Myocyte (in vitro differentiated cells): ENCODE measurements at regions not wholly inside any gene's neighbourhood (a gene's known extent, or its start where the extent isn't known, plus 50 kb on each side); places are given as distances from the start of the nearest gene placed in this dataset.

ENCODE experiments used
- DNase-seq: peaks from one replicate; pipeline ENCODE4 v3.0.0-alpha.2; 2012; ENCODE audit warnings: low read depth

GRCh38 chr13:33743438-33744368 lies 74.2 kb upstream of the RFC3 start:
- no peak for DNase-seq

DNA sequence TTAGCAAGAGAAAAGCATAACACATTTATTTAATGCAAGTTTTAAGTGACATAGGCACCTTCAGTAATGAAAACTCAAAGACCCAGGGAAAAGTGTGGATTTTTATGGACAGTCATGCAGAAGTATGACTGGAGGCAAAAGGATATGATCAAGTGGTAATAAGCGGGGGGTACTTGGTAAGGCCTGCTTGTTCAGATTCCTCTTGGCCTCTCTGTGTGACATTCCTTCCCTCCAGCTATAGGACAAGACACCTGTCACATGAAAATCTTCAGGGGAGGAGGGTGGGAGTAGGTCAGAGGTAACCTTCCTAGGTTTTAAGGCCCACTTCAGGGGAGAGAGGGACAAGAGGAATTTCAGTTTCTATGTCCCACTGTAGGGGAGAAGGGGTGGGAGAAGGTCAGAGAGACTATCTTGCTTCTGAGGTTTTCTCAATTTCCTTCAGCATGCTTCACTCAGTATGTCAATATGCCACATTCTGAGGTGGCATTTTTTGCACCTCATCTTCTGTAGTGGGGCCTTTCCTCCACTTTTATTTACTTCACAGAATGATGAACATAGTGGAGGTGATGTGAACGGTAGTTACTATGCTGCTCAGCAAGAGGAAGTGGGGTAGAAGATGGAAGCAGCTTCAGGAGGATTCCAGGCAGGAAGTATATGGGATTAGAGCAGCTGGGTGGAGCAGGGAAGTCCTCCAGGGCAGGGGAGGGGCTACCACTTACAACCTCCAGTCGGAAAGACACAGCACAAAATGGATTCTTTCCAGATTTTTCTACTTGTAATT lies 73.2 kb upstream of the RFC3 start:
- DNase-seq, result no peak

GRCh38 chr13:33745370-33746324 lies 72.3 kb upstream of the RFC3 start:
- DNase-seq, result no peak

DNA sequence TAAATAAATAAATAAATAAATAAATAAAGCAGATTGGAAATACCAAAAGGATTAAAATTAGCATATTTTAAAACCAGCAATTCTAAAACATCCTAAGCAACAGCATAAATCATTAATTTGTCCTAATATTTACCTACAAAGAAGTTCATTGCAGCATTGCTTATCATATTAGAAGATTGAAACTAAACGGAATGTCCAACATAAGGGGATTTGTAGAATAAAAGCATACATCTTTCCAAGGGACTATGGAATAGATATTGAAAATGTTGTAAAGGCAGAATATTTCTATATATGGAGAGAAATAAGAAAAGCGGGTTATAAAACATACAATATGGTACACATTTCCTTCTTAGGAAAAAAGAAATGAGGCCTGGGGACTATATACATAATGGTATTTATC lies 71.1 kb upstream of the RFC3 start:
- DNase-seq, result no peak

DNA sequence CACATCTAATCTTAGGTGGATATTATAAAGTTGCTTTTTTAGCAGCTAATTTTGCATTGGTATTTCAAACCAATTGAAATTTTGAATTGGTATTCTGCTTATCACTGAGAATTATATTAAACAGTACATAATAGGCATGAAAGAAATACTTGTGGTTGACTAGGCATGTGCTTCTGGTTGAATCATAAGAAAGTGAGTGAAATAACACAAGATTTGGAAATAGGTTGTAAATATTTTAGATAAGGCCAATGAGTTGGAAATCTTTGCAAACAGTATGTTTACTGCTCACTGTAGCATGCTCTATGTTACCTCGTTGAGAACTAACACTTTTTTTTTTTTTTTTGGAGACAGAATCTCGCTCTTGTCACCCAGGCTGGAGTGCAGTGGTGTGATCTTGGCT lies 66.8 kb upstream of the RFC3 start:
- DNase-seq, result peak; percentile 10

DNA sequence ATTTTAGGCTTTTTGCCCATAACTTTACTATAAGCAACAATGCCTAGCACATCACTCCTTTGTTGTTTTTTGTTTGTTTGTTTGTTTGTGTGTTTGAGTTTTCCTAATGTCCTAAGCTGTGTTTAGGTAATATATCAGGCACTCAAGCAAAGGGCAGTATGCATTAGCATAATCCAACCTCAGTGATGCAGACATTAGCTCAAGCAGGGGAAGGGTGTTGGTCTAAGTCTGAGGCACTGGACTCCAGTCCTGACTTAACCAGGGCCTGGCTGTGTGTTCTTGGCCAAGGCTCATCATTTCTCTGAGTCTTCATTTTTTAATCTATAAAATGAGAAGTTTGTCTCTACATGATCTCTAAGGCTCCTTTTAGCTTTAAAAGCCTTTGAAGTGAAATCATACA lies 65.9 kb upstream of the RFC3 start:
- DNase-seq, result no peak

DNA sequence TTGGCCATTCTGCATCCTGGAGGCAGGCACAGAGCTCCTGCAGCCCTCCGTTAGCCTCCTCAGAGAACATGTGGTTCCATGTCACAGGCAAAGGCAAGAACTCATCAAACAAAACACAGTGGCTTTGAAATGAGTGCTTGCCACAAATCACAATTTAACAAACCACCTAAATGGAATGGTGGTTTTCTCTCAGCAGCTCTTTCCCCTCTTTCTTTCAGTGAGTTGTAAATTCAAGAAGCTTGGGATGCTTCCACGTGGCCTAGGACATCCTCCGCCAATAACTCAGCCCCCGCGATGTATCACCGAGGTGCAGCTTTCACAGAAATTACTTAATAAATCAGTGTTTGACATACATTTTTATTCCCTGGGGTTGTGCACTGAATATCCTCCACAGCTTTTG lies 65.4 kb upstream of the RFC3 start:
- DNase-seq, result no peak

DNA sequence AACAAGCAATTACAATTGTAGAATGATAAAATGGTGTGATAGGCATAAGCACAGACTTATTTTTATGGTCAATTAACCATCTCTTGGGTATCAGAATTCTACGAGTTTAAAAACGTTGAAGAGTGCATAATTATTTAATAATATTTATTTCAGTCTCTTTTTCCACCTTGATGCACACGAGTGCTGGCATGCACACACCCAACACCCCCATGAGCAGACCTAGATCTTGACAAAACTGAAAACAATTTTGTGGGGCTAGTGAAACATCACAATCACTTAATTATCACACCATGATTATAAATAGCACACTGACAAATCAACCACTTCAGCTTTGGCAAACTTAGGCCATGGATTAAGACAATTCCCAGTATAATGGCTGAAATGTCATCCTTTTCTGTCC lies 61.0 kb upstream of the RFC3 start:
- DNase-seq, result no peak

DNA sequence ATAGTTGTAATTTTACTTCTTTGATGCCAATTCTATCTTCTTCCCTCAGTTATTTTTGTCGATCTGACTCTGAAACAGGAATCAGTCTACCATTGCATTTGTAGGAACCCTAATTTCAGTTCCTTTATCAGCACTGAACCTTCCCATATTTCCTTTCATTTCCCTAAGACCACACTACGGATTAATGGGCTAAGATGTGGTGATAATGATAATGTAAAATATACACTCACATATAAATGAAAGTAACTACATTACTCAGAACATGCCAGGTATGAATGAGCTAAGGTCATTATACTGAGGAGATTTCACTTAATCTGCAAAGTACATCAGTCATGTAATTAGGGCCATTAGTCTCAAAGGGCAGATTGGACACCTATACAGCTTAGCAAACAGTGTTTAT lies 60.2 kb upstream of the RFC3 start:
- DNase-seq, result no peak

DNA sequence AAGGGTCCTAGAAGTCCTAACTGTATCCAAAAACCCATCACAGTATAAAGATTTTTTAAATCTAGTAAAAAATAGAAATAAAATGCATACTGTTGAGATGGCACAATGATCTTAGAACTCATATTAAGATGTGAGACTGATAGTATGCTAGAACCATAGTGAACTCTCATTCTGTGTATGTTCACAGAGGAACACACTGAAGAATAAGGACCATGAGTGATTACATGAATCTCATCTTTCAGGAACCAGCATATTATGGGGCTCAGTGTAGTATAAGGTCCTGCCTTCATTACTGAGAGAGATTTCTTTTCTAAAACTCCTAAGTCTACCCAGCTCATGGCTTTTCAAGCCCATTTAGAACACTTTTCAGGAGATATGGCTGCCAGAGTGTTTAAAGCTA lies 59.8 kb upstream of the RFC3 start:
- no peak for DNase-seq

GRCh38 chr13:33761740-33762139 lies 56.2 kb upstream of the RFC3 start:
- DNase-seq, result peak; percentile 32

DNA sequence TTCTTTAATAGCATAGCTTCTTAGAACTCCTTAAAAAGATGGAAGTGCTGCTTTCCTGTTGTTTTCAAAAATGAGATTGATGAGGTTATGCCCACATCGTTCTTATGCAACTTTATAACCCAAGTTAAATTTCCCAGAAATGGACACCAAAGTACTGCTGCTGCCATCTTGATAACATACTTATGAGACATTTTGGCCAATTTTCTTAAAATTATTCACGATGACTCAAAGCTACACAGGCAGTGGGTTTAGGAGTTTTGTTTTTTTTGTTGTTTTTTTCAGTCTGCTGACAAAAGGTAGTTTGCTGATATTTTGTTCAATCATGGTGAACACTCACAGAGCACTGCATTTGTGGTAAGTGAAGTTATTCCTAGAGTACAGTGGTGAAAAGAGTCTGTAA lies 54.9 kb upstream of the RFC3 start:
- no peak for DNase-seq

GRCh38 chr13:33764716-33765115 lies 53.2 kb upstream of the RFC3 start:
- DNase-seq, result no peak

DNA sequence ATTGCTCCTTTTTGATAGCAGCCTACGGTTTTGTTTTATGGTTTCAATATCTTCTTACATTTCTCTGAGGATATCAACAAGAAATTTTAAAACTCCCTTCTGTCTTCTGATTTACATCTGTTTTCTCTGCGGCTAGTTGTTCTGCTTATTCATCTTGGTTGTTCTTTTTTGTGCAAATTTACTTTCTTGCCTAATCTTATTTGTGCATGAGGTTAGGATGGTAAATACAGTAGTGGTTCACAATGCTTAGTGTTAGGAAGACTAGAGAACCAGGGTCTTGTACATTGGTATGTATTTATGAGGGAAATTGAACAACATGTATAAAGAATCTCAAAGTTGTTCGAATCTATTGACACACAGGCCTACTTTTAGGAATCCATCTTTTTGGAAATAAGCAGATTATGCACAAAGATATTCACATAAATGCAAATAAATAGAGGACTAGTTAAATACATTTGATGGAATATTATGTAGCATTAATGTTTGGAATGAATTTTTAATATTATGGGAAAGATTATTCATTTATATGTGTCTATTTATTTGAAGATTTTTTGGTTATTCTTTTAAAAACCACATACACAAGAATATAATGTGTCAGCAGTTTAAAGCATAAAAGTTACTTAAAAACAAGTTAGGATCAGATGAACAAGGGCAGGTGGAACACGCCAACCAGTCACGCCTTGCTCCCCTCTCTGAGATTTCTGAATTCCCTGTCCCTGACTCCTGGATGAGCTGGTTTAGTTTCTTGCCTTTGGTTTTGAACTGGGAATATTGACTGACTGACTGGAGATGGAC lies 51.4 kb upstream of the RFC3 start:
- DNase-seq, result no peak

DNA sequence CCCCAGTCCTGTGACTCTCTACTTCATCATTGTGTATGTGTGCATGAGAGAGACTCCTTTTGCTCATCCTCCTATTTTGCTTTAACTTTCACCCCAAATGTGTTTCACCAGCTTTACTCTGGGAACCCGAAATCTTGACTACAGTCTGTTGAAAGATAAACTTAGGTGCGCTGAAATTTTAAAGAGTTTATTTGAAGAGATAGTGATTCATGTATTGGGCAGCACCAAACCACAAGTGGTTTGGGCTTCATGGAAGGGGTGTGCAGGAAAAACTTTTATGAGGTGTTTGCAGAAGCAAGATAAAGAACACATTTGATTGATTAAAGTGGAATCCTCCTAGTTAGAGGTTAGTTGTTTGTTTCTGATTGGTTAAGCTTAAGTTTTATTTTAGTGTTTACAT lies 50.8 kb upstream of the RFC3 start:
- DNase-seq, result no peak
